Neural progenitor cell (in vitro differentiated cells): ENCODE measurements at regions not wholly inside any gene's neighbourhood (a gene's known extent, or its start where the extent isn't known, plus 50 kb on each side); places are given as distances from the start of the nearest gene placed in this dataset.

Source experiments
- DNase-seq: peaks from one replicate; pipeline ENCODE4 v3.0.0-alpha.2; 2016; ENCODE audit warnings: low spot score
- H2AFZ ChIP-seq: fragments of 200-600 bp; sonication (generic); replicated peaks from 2 replicates; pipeline ENCODE4 v1.6.1; 2016; ENCODE audit warnings: antibody characterized with exemption
- H3F3A ChIP-seq: fragments of 200-600 bp; sonication (generic); 2 replicates; pipeline ENCODE4 v1.6.1; 2016; ENCODE audit warnings: antibody characterized with exemption, low read depth
- H3K27ac ChIP-seq: fragments of 200-600 bp; sonication (generic); 2 replicates; pipeline ENCODE4 v1.5.1; 2016; ENCODE audit warnings: mild to moderate bottlenecking
- H3K27me3 ChIP-seq: fragments of 200-600 bp; sonication (generic); 2 replicates; pipeline ENCODE4 v1.6.1; 2016; ENCODE audit warnings: mild to moderate bottlenecking, moderate library complexity
- H3K36me3 ChIP-seq: fragments of 200-600 bp; sonication (generic); 2 replicates; pipeline ENCODE4 v1.5.1; 2016
- H3K4me1 ChIP-seq: fragments of 200-600 bp; sonication (generic); 2 replicates; pipeline ENCODE4 v1.6.1; 2016; ENCODE audit warnings: mixed run types
- H3K4me2 ChIP-seq: fragments of 200-600 bp; sonication (generic); 2 replicates; pipeline ENCODE4 v1.6.1; 2016
- H3K4me3 ChIP-seq: fragments of 200-600 bp; sonication (generic); 2 replicates; pipeline ENCODE4 v1.5.1; 2016
- H3K79me2 ChIP-seq: fragments of 200-600 bp; sonication (generic); 2 replicates; pipeline ENCODE4 v1.6.1; 2016; ENCODE audit warnings: low read depth
- H3K9ac ChIP-seq: fragments of 200-600 bp; sonication (generic); 2 replicates; pipeline ENCODE4 v1.6.1; 2016
- H3K9me3 ChIP-seq: fragments of 200-600 bp; sonication (generic); 2 replicates; pipeline ENCODE4 v1.5.1; 2016; ENCODE audit warnings: low read depth
- H4K20me1 ChIP-seq: fragments of 200-600 bp; sonication (generic); 2 replicates; pipeline ENCODE4 v1.6.1; 2016; ENCODE audit warnings: low read depth
- H3K27ac Mint-ChIP-seq: 3 replicates; pipeline ENCODE4 v1.8.0; 2021; ENCODE audit warnings: mixed read lengths
- H3K27me3 Mint-ChIP-seq: 2 replicates; pipeline ENCODE4 v1.8.0; 2022; ENCODE audit warnings: low read depth, mild to moderate bottlenecking, inconsistent platforms, moderate library complexity, mixed read lengths; ENCODE audit not compliant: insufficient read depth
- H3K36me3 Mint-ChIP-seq: 3 replicates; pipeline ENCODE4 v1.8.0; 2021; ENCODE audit warnings: mixed read lengths
- H3K4me1 Mint-ChIP-seq: 3 replicates; pipeline ENCODE4 v1.8.0; 2021; ENCODE audit warnings: mixed read lengths
- H3K4me3 Mint-ChIP-seq: 3 replicates; pipeline ENCODE4 v1.8.0; 2021; ENCODE audit warnings: mild to moderate bottlenecking, moderate library complexity, mixed read lengths
- H3K9me3 Mint-ChIP-seq: 3 replicates; pipeline ENCODE4 v1.8.0; 2020; ENCODE audit warnings: mixed read lengths
- CTCF ChIP-seq: fragments of 200-600 bp; sonication (generic); IDR thresholded peaks from 2 replicates; pipeline ENCODE4 v1.5.1; 2017; ENCODE audit warnings: antibody characterized with exemption, mild to moderate bottlenecking
- EZH2 ChIP-seq: fragments of 200-600 bp; sonication (generic); IDR thresholded peaks from 2 replicates; pipeline ENCODE4 v1.6.1; 2017; ENCODE audit warnings: antibody characterized with exemption, mild to moderate bottlenecking, moderate library complexity
- EZH2phosphoT487 ChIP-seq: fragments of 200-600 bp; sonication (generic); IDR thresholded peaks from 2 replicates; pipeline ENCODE4 v1.6.1; 2017; ENCODE audit warnings: antibody characterized with exemption

DNA sequence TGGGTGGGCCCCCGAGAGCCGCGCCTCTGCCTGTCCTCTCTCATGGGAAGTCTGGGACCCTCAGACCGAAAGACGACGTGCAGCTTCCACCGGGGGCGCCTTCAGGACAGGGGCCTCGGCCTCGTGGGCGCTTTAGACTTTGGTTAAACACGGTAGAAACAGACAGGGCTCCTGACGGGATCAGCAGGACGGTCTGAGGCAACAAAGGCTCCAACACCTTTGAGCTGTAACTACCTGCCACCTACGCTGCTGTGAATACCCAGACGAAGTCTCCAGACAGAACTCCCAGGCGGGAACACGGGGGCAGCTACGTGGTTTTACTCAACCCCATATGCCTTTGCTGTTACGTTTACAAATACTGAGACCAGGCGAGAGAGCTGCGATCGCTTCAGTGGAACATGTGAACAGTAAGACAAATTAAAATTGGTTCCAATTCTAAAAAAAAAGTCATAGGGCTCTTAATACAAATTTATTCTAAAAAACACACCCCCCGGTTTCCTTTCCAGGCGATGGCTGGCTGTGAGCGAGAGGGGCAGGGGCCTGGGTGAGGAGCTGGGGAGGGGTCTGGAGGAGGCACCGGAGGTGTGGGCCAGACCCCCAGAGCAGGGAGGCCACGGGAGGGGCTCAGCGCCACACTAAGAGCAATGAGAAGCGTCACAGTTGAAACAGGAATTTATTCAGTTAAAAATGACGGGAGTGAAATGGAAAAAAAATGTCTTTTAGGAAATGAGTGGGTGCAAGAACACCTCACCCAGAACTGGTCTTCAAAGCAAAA is 453.2 kb downstream of the QKI start:
- Histone ChIP-seq H3K36me3 (no peaks in the 10 kb centered on the region), H2AFZ (peak overlapping the region; percentile 92), H3F3A (no peaks in the 10 kb centered on the region), H4K20me1 (no peaks in the 10 kb centered on the region), H3K4me3 (no peak overlapping the region), H3K4me2 (no peak overlapping the region), H3K9me3 (no peaks in the 10 kb centered on the region), H3K79me2 (no peaks in the 10 kb centered on the region), H3K4me1 (peaks cover 14% of the 10 kb centered on the region), H3K27ac (no peak overlapping the region), H3K9ac (no peak overlapping the region), H3K27me3 (no peaks in the 10 kb centered on the region)
- Mint-ChIP-seq H3K27ac (no peak overlapping the region), H3K9me3 (peaks cover 3% of the 10 kb centered on the region), H3K4me1 (peaks cover 9% of the 10 kb centered on the region), H3K4me3 (no peak overlapping the region), H3K36me3 (no peaks in the 10 kb centered on the region), H3K27me3 (peaks cover 3% of the 10 kb centered on the region)
- DNase-seq: peak; percentile 10
- TF ChIP-seq CTCF (no peak), EZH2phosphoT487 (no peak), EZH2 (no peak)

GRCh38 chr6:163866192-163866591 is 451.7 kb downstream of the QKI start:
- Histone ChIP-seq H3K27ac (no peak overlapping the region), H3F3A (no peaks in the 10 kb centered on the region), H3K4me3 (no peak overlapping the region), H3K27me3 (no peaks in the 10 kb centered on the region), H3K4me2 (no peak overlapping the region), H3K36me3 (no peaks in the 10 kb centered on the region), H3K9ac (no peak overlapping the region), H4K20me1 (no peaks in the 10 kb centered on the region), H3K9me3 (no peaks in the 10 kb centered on the region), H2AFZ (no peak overlapping the region), H3K4me1 (peaks cover 14% of the 10 kb centered on the region), H3K79me2 (no peaks in the 10 kb centered on the region)
- no peak overlapping the region for H3K27ac Mint-ChIP-seq
- H3K27me3 Mint-ChIP-seq: peaks cover 3% of the 10 kb centered on the region
- TF ChIP-seq EZH2 (no peak), CTCF (no peak), EZH2phosphoT487 (no peak)
- DNase-seq: no peak
- H3K36me3 Mint-ChIP-seq: no peaks in the 10 kb centered on the region
- H3K4me3 Mint-ChIP-seq: no peak overlapping the region
- peaks cover 7% of the 10 kb centered on the region for H3K9me3 Mint-ChIP-seq
- peaks cover 11% of the 10 kb centered on the region for H3K4me1 Mint-ChIP-seq

GRCh38 chr6:163863565-163863964 is 449.0 kb downstream of the QKI start:
- Histone ChIP-seq H3K9ac (no peak overlapping the region), H3K79me2 (no peaks in the 10 kb centered on the region), H3K9me3 (no peaks in the 10 kb centered on the region), H3K27ac (no peak overlapping the region), H4K20me1 (no peaks in the 10 kb centered on the region), H3K36me3 (no peaks in the 10 kb centered on the region), H3K27me3 (no peaks in the 10 kb centered on the region), H2AFZ (no peak overlapping the region), H3K4me2 (peak overlapping the region; percentile 52), H3F3A (no peaks in the 10 kb centered on the region), H3K4me1 (peaks cover 27% of the 10 kb centered on the region), H3K4me3 (no peak overlapping the region)
- no peaks in the 10 kb centered on the region for H3K27me3 Mint-ChIP-seq
- no peak for TF ChIP-seq EZH2
- peaks cover 8% of the 10 kb centered on the region for H3K9me3 Mint-ChIP-seq
- H3K4me1 Mint-ChIP-seq: peaks cover 20% of the 10 kb centered on the region
- H3K4me3 Mint-ChIP-seq: no peak overlapping the region
- DNase-seq: peak; percentile 59
- H3K27ac Mint-ChIP-seq: no peak overlapping the region
- no peaks in the 10 kb centered on the region for H3K36me3 Mint-ChIP-seq

GRCh38 chr6:163862701-163863100 is 448.2 kb downstream of the QKI start:
- Histone ChIP-seq H3K27me3 (no peaks in the 10 kb centered on the region), H3K9me3 (no peaks in the 10 kb centered on the region), H3K4me1 (peaks cover 27% of the 10 kb centered on the region), H2AFZ (no peak overlapping the region), H3K36me3 (no peaks in the 10 kb centered on the region), H3F3A (no peaks in the 10 kb centered on the region), H4K20me1 (no peaks in the 10 kb centered on the region), H3K27ac (no peak overlapping the region), H3K79me2 (no peaks in the 10 kb centered on the region), H3K4me2 (no peak overlapping the region), H3K4me3 (no peak overlapping the region), H3K9ac (no peak overlapping the region)
- no peak overlapping the region for H3K4me3 Mint-ChIP-seq
- no peak for TF ChIP-seq EZH2phosphoT487
- TF ChIP-seq EZH2: no peak
- no peak for TF ChIP-seq CTCF
- no peaks in the 10 kb centered on the region for H3K36me3 Mint-ChIP-seq
- H3K27me3 Mint-ChIP-seq: no peaks in the 10 kb centered on the region
- DNase-seq: peak; percentile 29
- peaks cover 20% of the 10 kb centered on the region for H3K4me1 Mint-ChIP-seq
- H3K9me3 Mint-ChIP-seq: peaks cover 8% of the 10 kb centered on the region
- H3K27ac Mint-ChIP-seq: no peak overlapping the region
